ENCODE measurements at regions not wholly inside any gene's neighbourhood (a gene's known extent, or its start where the extent isn't known, plus 50 kb on each side); places are given as distances from the start of the nearest gene placed in this dataset.

GRCh38 chrX:4935401-4935800 lies 1222.0 kb upstream of the PRKX start:
- Histone ChIP-seq H4K20me1 (ENCODE audit: control insufficient read depth, extremely low read depth, insufficient read depth, low read length) (no peaks in the 10 kb centered on the region), H3K4me1 (ENCODE audit: control insufficient read depth, extremely low read depth, insufficient read depth, low read length) (no peaks in the 10 kb centered on the region), H3K36me3 (ENCODE audit: control insufficient read depth in 2 of 2, extremely low read depth in 1 of 2, insufficient read depth in 2 of 2, low read length in 2 of 2) (no peaks in the 10 kb centered on the region), H3K27me3 (ENCODE audit: control insufficient read depth, extremely low read depth, insufficient read depth, low read length) (no peaks in the 10 kb centered on the region), H3K27ac (ENCODE audit: control insufficient read depth, insufficient read depth, low read length) (no peak overlapping the region), H2AFZ (ENCODE audit: control insufficient read depth, low read length) (no peak overlapping the region), H3K9ac (ENCODE audit: control insufficient read depth, extremely low read depth, insufficient read depth, low read length) (no peak overlapping the region), H3K9me3 (ENCODE audit: control insufficient read depth, low read depth, low read length) (no peaks in the 10 kb centered on the region), H3K4me3 (ENCODE audit: control insufficient read depth in 2 of 3, extremely low read depth in 1 of 3, insufficient read depth in 2 of 3, low read depth in 1 of 3, low read length in 3 of 3) (no peak overlapping the region), H3K9me1 (ENCODE audit: control insufficient read depth, extremely low read depth, insufficient read depth, low read length) (no peaks in the 10 kb centered on the region), H3K4me2 (ENCODE audit: control insufficient read depth, extremely low read depth, insufficient read depth, low read depth, low read length) (no peak overlapping the region), H3K79me2 (ENCODE audit: control insufficient read depth, insufficient read depth, low read length) (no peaks in the 10 kb centered on the region)
- dilution Hi-C loops (cut with MboI; ENCODE audit: extremely low pct_ligation_motif_present, low sequenced_read_pairs) = no loop called here
- no peak for FAIRE-seq
- no peak for DNase-seq (ENCODE audit: low read depth, low spot score)
- TF ChIP-seq CTCF (optimal IDR thresholded peaks at IDR 0.05 in 1 of 3, IDR thresholded peaks at IDR 0.05 in 1 of 3, conservative IDR thresholded peaks at IDR 0.05 in 1 of 3; ENCODE audit: extremely low read depth in 1 of 3, insufficient read depth in 2 of 3, low read length in 3 of 3) (no peak), EZH2 (IDR thresholded peaks at IDR 0.05; ENCODE audit: low read length) (no peak)

- Histone ChIP-seq H2AFZ (ENCODE audit: control insufficient read depth, low read length) (no peak overlapping the region), H3K4me1 (ENCODE audit: control insufficient read depth, extremely low read depth, insufficient read depth, low read length) (no peaks in the 10 kb centered on the region), H3K9me1 (ENCODE audit: control insufficient read depth, extremely low read depth, insufficient read depth, low read length) (no peaks in the 10 kb centered on the region), H3K9ac (ENCODE audit: control insufficient read depth, extremely low read depth, insufficient read depth, low read length) (no peak overlapping the region), H3K36me3 (ENCODE audit: control insufficient read depth in 2 of 2, extremely low read depth in 1 of 2, insufficient read depth in 2 of 2, low read length in 2 of 2) (no peaks in the 10 kb centered on the region), H3K27me3 (ENCODE audit: control insufficient read depth, extremely low read depth, insufficient read depth, low read length) (no peaks in the 10 kb centered on the region), H3K4me3 (ENCODE audit: control insufficient read depth in 2 of 3, extremely low read depth in 1 of 3, insufficient read depth in 2 of 3, low read depth in 1 of 3, low read length in 3 of 3) (no peak overlapping the region), H3K27ac (ENCODE audit: control insufficient read depth, insufficient read depth, low read length) (no peak overlapping the region), H3K9me3 (ENCODE audit: control insufficient read depth, low read depth, low read length) (no peaks in the 10 kb centered on the region), H3K4me2 (ENCODE audit: control insufficient read depth, extremely low read depth, insufficient read depth, low read depth, low read length) (no peak overlapping the region), H3K79me2 (ENCODE audit: control insufficient read depth, insufficient read depth, low read length) (no peaks in the 10 kb centered on the region), H4K20me1 (ENCODE audit: control insufficient read depth, extremely low read depth, insufficient read depth, low read length) (no peaks in the 10 kb centered on the region)
- dilution Hi-C loops (cut with MboI; ENCODE audit: extremely low pct_ligation_motif_present, low sequenced_read_pairs) = no loop called here
- DNase-seq (ENCODE audit: low read depth, low spot score) (no peak), FAIRE-seq (no peak)
- no peak for TF ChIP-seq EZH2 (IDR thresholded peaks at IDR 0.05; ENCODE audit: low read length)
- no peak for TF ChIP-seq CTCF (optimal IDR thresholded peaks at IDR 0.05 in 1 of 3, IDR thresholded peaks at IDR 0.05 in 1 of 3, conservative IDR thresholded peaks at IDR 0.05 in 1 of 3; ENCODE audit: extremely low read depth in 1 of 3, insufficient read depth in 2 of 3, low read length in 3 of 3)
These were observed 1219.3 kb upstream of the PRKX start for GRCh38 chrX:4932790-4933189.
